ENCODE measurements at regions not wholly inside any gene's neighbourhood (a gene's known extent, or its start where the extent isn't known, plus 50 kb on each side); places are given as distances from the start of the nearest gene placed in this dataset.

- Mint-ChIP-seq H3K4me1 (ENCODE audit: unreplicated experiment) (no peaks in the 10 kb centered on the region), H3K9me3 (ENCODE audit: unreplicated experiment) (peaks cover 5% of the 10 kb centered on the region), H3K36me3 (ENCODE audit: unreplicated experiment) (no peaks in the 10 kb centered on the region), H3K27me3 (ENCODE audit: unreplicated experiment) (peaks cover 34% of the 10 kb centered on the region), H3K27ac (ENCODE audit: unreplicated experiment) (no peak overlapping the region), H3K4me3 (ENCODE audit: unreplicated experiment) (peak overlapping the region; percentile 28)
- peak; percentile 91 for DNase-seq (ENCODE audit: extremely low spot score, unreplicated experiment)
- TF ChIP-seq CTCF (IDR thresholded peaks at IDR 0.05), result peak; percentile 91
Measured at GRCh38 chr3:10738688-10739372, 77.2 kb upstream of the SLC6A11 start.

- no peak overlapping the region for H3K27ac Mint-ChIP-seq (ENCODE audit: unreplicated experiment)
- H3K36me3 Mint-ChIP-seq (ENCODE audit: unreplicated experiment), result no peaks in the 10 kb centered on the region
- TF ChIP-seq CTCF (IDR thresholded peaks at IDR 0.05), result no peak
- no peak for DNase-seq (ENCODE audit: extremely low spot score, unreplicated experiment)
- no peaks in the 10 kb centered on the region for H3K4me1 Mint-ChIP-seq (ENCODE audit: unreplicated experiment)
- peaks cover 34% of the 10 kb centered on the region for H3K27me3 Mint-ChIP-seq (ENCODE audit: unreplicated experiment)
- H3K4me3 Mint-ChIP-seq (ENCODE audit: unreplicated experiment), result no peak overlapping the region
- H3K9me3 Mint-ChIP-seq (ENCODE audit: unreplicated experiment), result no peaks in the 10 kb centered on the region
Measured at GRCh38 chr3:10740954-10741353, 75.1 kb upstream of the SLC6A11 start.

- H3K36me3 Mint-ChIP-seq (ENCODE audit: unreplicated experiment), result no peaks in the 10 kb centered on the region
- TF ChIP-seq CTCF (IDR thresholded peaks at IDR 0.05), result no peak
- H3K27ac Mint-ChIP-seq (ENCODE audit: unreplicated experiment), result no peak overlapping the region
- peaks cover 36% of the 10 kb centered on the region for H3K27me3 Mint-ChIP-seq (ENCODE audit: unreplicated experiment)
- no peak overlapping the region for H3K4me3 Mint-ChIP-seq (ENCODE audit: unreplicated experiment)
- H3K4me1 Mint-ChIP-seq (ENCODE audit: unreplicated experiment), result no peaks in the 10 kb centered on the region
- H3K9me3 Mint-ChIP-seq (ENCODE audit: unreplicated experiment), result no peaks in the 10 kb centered on the region
- DNase-seq (ENCODE audit: extremely low spot score, unreplicated experiment), result no peak
Measured at GRCh38 chr3:10741891-10742671, 73.9 kb upstream of the SLC6A11 start.

- no peak overlapping the region for H3K4me3 Mint-ChIP-seq (ENCODE audit: unreplicated experiment)
- no peak for TF ChIP-seq CTCF (IDR thresholded peaks at IDR 0.05)
- no peaks in the 10 kb centered on the region for H3K4me1 Mint-ChIP-seq (ENCODE audit: unreplicated experiment)
- no peak for DNase-seq (ENCODE audit: extremely low spot score, unreplicated experiment)
- peaks cover 30% of the 10 kb centered on the region for H3K27me3 Mint-ChIP-seq (ENCODE audit: unreplicated experiment)
- H3K9me3 Mint-ChIP-seq (ENCODE audit: unreplicated experiment), result no peaks in the 10 kb centered on the region
- H3K36me3 Mint-ChIP-seq (ENCODE audit: unreplicated experiment), result no peaks in the 10 kb centered on the region
- no peak overlapping the region for H3K27ac Mint-ChIP-seq (ENCODE audit: unreplicated experiment)
Measured at GRCh38 chr3:10743366-10744097, 72.5 kb upstream of the SLC6A11 start.

GRCh38 chr3:10744098-10744465, 71.9 kb upstream of the SLC6A11 start:
- Mint-ChIP-seq H3K4me3 (ENCODE audit: unreplicated experiment) (no peak overlapping the region), H3K9me3 (ENCODE audit: unreplicated experiment) (no peaks in the 10 kb centered on the region), H3K27ac (ENCODE audit: unreplicated experiment) (no peak overlapping the region), H3K4me1 (ENCODE audit: unreplicated experiment) (no peaks in the 10 kb centered on the region), H3K36me3 (ENCODE audit: unreplicated experiment) (no peaks in the 10 kb centered on the region), H3K27me3 (ENCODE audit: unreplicated experiment) (peaks cover 29% of the 10 kb centered on the region)
- TF ChIP-seq CTCF (IDR thresholded peaks at IDR 0.05), result no peak
- no peak for DNase-seq (ENCODE audit: extremely low spot score, unreplicated experiment)

Data from osteocyte (in vitro differentiated cells).